GM12892 (cell line): ENCODE measurements at regions not wholly inside any gene's neighbourhood (a gene's known extent, or its start where the extent isn't known, plus 50 kb on each side); places are given as distances from the start of the nearest gene placed in this dataset.

ENCODE experiments used
- POLR2A ChIP-seq: IDR thresholded peaks from 2 replicates; pipeline ENCODE4 v1.6.1; 2011; ENCODE audit warnings: low read depth, low read length, control low read depth
- POLR2AphosphoS5 ChIP-seq: IDR thresholded peaks from 2 replicates; pipeline ENCODE4 v1.6.1; 2011; ENCODE audit warnings: low read depth, low read length, control low read depth

DNA sequence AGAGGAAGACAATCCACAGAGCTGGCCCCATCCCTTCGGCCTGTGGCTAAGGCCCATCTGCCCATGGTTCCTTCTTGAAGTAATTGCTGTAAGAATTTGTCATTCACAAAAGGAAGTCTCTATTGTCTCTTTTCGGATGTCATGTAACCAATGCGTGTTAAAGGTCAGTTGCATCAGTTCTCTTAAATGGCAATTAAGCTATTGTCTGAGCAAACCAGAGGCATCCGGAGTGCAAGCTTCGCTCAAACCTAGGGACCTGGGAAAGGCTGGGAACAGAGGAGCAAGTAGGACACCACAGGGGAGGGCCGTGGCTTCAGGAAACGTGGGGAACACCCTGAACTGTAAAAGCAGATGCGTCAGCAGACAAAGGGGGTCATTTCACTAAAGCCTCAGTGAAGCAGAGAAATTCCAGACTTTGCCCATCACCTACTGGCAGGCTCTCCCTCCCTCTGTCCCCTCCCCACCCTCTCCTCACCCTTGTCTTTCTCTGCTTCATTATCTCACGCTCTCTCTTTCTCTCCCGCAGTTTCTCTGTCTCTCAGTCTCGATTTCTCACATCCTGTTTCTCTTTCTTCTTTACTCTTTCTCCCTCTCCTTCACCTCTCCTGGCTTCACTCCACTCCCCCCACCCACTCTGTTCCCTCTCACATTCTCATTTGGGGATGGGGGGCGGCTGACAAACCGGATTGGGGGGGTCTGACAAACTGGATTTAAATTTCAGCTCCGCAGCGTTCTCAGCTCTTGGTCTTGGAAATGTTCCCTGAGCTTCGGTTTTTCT, 204.6 kb upstream of the TNP1 start:
- TF ChIP-seq POLR2A (no peak), POLR2AphosphoS5 (no peak)
